ENCODE measurements at regions not wholly inside any gene's neighbourhood (a gene's known extent, or its start where the extent isn't known, plus 50 kb on each side); places are given as distances from the start of the nearest gene placed in this dataset.

GRCh38 chr7:130920122-130920521 is 186.1 kb upstream of the KLF14 start:
- CTCF ChIA-PET: no interaction called here
- no peak overlapping the region for H3K27ac ChIP-seq (ENCODE audit: extremely low read depth, low read depth, low read length)

GRCh38 chr7:130921391-130922180 is 187.6 kb upstream of the KLF14 start:
- Histone ChIP-seq H3K4me1 (ENCODE audit: control insufficient read depth, insufficient read depth, low read length) (peaks cover 8% of the 10 kb centered on the region), H3K4me3 (ENCODE audit: low read depth, low read length) (no peak overlapping the region)
- POLR2A ChIA-PET: interaction anchor here (0.6 kb wide), 1 partner anchor 609 kb away, joined by 4 read pairs; no protein-coding TSS in a partner anchor

More at GRCh38 chr7:130920122-130920521, 186.1 kb upstream of the KLF14 start:
- Histone ChIP-seq H3K9me3 (ENCODE audit: control insufficient read depth, insufficient read depth, low read depth, low read length) (no peaks in the 10 kb centered on the region), H3K4me1 (ENCODE audit: control insufficient read depth, insufficient read depth, low read length) (peaks cover 6% of the 10 kb centered on the region; the same call in 1 of the 2 replicates), H3K4me3 (ENCODE audit: low read depth, low read length) (no peak overlapping the region), H3K36me3 (ENCODE audit: control insufficient read depth in 2 of 2, insufficient read depth in 1 of 2, low read length in 2 of 2) (no peaks in the 10 kb centered on the region)
- POLR2A ChIA-PET: no interaction called here
- TF ChIP-seq ZNF585B (tag by site-specific recombination; IDR thresholded peaks at IDR 0.05) (no peak), INSM2 (tag by site-specific recombination; IDR thresholded peaks at IDR 0.05) (no peak), KLF16 (tag by site-specific recombination; IDR thresholded peaks at IDR 0.05) (no peak), ZNF626 (tag by site-specific recombination; IDR thresholded peaks at IDR 0.05) (no peak), ZIC2 (tag by site-specific recombination; IDR thresholded peaks at IDR 0.05) (no peak), ZNF549 (tag by site-specific recombination; IDR thresholded peaks at IDR 0.05) (no peak), ZNF571 (tag by site-specific recombination; IDR thresholded peaks at IDR 0.05) (no peak), ZNF48 (tag by site-specific recombination; IDR thresholded peaks at IDR 0.05) (no peak), ZSCAN5A (tag by site-specific recombination; IDR thresholded peaks at IDR 0.05) (no peak)

More at GRCh38 chr7:130921391-130922180, 187.6 kb upstream of the KLF14 start:
- Histone ChIP-seq H3K36me3 (ENCODE audit: control insufficient read depth in 2 of 2, insufficient read depth in 1 of 2, low read length in 2 of 2) (no peaks in the 10 kb centered on the region), H3K9me3 (ENCODE audit: control insufficient read depth, insufficient read depth, low read depth, low read length) (no peaks in the 10 kb centered on the region), H3K27ac (ENCODE audit: extremely low read depth, low read depth, low read length) (no peak overlapping the region)
- CTCF ChIA-PET: interaction anchor here (0.6 to 2.1 kb wide), 4 partner anchors 25 to 117 kb away, joined by 3 to 13 read pairs (median 4); no protein-coding TSS in a partner anchor
- TF ChIP-seq ZNF280D (tag by site-specific recombination; IDR thresholded peaks at IDR 0.05) (no peak), TCF7L2 (IDR thresholded peaks at IDR 0.05; ENCODE audit: borderline replicate concordance, low read depth, low read length) (no peak), ZNF571 (tag by site-specific recombination; IDR thresholded peaks at IDR 0.05) (no peak), ZNF394 (tag by site-specific recombination; IDR thresholded peaks at IDR 0.05; ENCODE audit: borderline replicate concordance) (no peak), MEIS1 (CRISPR knock-in tag; IDR thresholded peaks at IDR 0.05; ENCODE audit: borderline replicate concordance) (no peak), REPIN1 (tag by site-specific recombination; IDR thresholded peaks at IDR 0.05; ENCODE audit: low read depth) (no peak), ZNF701 (tag by site-specific recombination; IDR thresholded peaks at IDR 0.05) (no peak), ZSCAN16 (tag by site-specific recombination; IDR thresholded peaks at IDR 0.05) (no peak), GFI1B (tag by site-specific recombination; IDR thresholded peaks at IDR 0.05) (no peak), ZNF175 (tag by site-specific recombination; IDR thresholded peaks at IDR 0.05) (no peak), ZNF214 (tag by site-specific recombination; IDR thresholded peaks at IDR 0.05; ENCODE audit: borderline replicate concordance) (no peak), ZSCAN4 (tag by site-specific recombination; IDR thresholded peaks at IDR 0.05) (no peak), ZNF324 (tag by site-specific recombination; IDR thresholded peaks at IDR 0.05) (no peak), PATZ1 (tag by site-specific recombination; IDR thresholded peaks at IDR 0.05) (no peak), AEBP2 (tag by site-specific recombination; IDR thresholded peaks at IDR 0.05; ENCODE audit: borderline replicate concordance) (no peak)

Measured in HEK293 (cell line).